Gastroesophageal sphincter (tissue), 4 donors: ENCODE measurements at regions not wholly inside any gene's neighbourhood (a gene's known extent, or its start where the extent isn't known, plus 50 kb on each side); places are given as distances from the start of the nearest gene placed in this dataset.

Experiments
- ATAC-seq: fragments of 150-250 bp; one replicate; pipeline ENCODE4 v1.9.1; 2016; ENCODE audit warnings: mild to moderate bottlenecking, moderate library complexity
- H3K27ac ChIP-seq, 4 donors: fragments of 200-600 bp; sonication (generic) in 3 of 4; 1 replicate in 3 of 4; 2 replicates in 1 of 4; pipeline ENCODE4 v1.5.1; 2016 to 2019
- H3K27me3 ChIP-seq: fragments of 200-600 bp; sonication (generic); one replicate; pipeline ENCODE4 v1.5.1; 2019
- H3K36me3 ChIP-seq, 2 donors: fragments of 200-600 bp; sonication (generic); one replicate each; pipeline ENCODE4 v1.5.1; 2019; ENCODE audit warnings: control low read depth in 1 of 2
- H3K4me1 ChIP-seq, 3 donors: fragments of 200-600 bp; sonication (generic); 1 replicate in 2 of 3; 2 replicates in 1 of 3; pipeline ENCODE4 v1.5.1; 2016 to 2019; ENCODE audit warnings: control low read depth in 2 of 3
- H3K4me3 ChIP-seq, 2 donors: fragments of 200-600 bp; sonication (generic); one replicate each; pipeline ENCODE4 v1.5.1; 2019; ENCODE audit warnings: mild to moderate bottlenecking in 1 of 2, moderate library complexity in 1 of 2
- H3K9me3 ChIP-seq, 3 donors: fragments of 200-600 bp; sonication (generic); one replicate each; pipeline ENCODE4 v1.5.1; 2017 to 2019; ENCODE audit warnings: control low read depth in 2 of 3
- EP300 ChIP-seq: sonication (generic); formaldehyde crosslinking; IDR thresholded peaks from one replicate; pipeline ENCODE4 v1.6.1; 2017; ENCODE audit warnings: antibody characterized with exemption, mild to moderate bottlenecking
- POLR2A ChIP-seq, 2 donors: fragments of 450-650 bp; IDR thresholded peaks; one replicate each; pipeline ENCODE4 v1.6.1; 2017; ENCODE audit warnings: antibody characterized with exemption in 2 of 2, mild to moderate bottlenecking in 2 of 2, moderate library complexity in 1 of 2
- POLR2AphosphoS5 ChIP-seq: sonication (generic); formaldehyde crosslinking; IDR thresholded peaks from one replicate; pipeline ENCODE4 v1.6.1; 2017; ENCODE audit warnings: antibody characterized with exemption
- WGBS, 2 donors: methylation state at CpG; one replicate each; pipeline ENCODE4 v1.1.5; 2018; ENCODE audit warnings: low coverage in 1 of 2; 5-methylcytosine and 5-hydroxymethylcytosine counted together
- TF ChIP-seq, protein P1 (sequence below), 4 experiments: fragments of 200-600 bp in 2 of 4; fragments of 450-650 bp in 2 of 4; sonication (generic) in 1 of 4; IDR thresholded peaks; one replicate each; pipeline ENCODE4 v1.5.1; 2017 to 2019; ENCODE audit warnings: antibody characterized with exemption in 4 of 4, mild to moderate bottlenecking in 2 of 4, moderate library complexity in 2 of 4

DNA sequence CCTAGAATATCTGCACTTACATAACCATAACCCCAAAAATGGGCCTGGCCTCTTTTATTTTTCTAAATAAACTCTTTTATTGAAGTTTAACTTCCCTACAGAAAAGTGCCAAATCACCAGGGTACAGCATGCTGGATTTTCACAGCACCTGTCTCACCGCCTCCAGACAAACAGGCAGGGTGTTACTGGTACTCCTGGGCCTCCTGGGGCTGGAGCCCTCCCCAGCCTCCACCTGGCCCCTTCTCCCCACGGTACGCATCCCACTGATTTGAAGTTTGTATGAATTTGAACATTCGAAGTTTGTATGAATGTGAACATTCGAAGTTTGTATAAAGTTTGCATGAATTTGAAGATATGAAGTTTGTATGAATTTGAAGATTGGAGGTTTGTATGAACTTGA is 232.1 kb downstream of the NDUFA10 start:
- TF ChIP-seq POLR2AphosphoS5 = no peak
- TF ChIP-seq POLR2A (IDR thresholded peaks at IDR 0.05) = no peak
- TF ChIP-seq EP300 = no peak
- 80 to 97% methylated on average over 5 of the region's 5 CpGs for WGBS, 2 donors
- Histone ChIP-seq H3K27me3 (no peaks in the 10 kb centered on the region), H3K9me3 (no peaks in the 10 kb centered on the region), H3K36me3 (no peaks in the 10 kb centered on the region), H3K4me3 (no peak overlapping the region), H3K27ac (no peak overlapping the region), H3K4me1 (peaks cover 0 to 12% (median 4%) of the 10 kb centered on the region in 3 donors)
- ATAC-seq = no peak

DNA sequence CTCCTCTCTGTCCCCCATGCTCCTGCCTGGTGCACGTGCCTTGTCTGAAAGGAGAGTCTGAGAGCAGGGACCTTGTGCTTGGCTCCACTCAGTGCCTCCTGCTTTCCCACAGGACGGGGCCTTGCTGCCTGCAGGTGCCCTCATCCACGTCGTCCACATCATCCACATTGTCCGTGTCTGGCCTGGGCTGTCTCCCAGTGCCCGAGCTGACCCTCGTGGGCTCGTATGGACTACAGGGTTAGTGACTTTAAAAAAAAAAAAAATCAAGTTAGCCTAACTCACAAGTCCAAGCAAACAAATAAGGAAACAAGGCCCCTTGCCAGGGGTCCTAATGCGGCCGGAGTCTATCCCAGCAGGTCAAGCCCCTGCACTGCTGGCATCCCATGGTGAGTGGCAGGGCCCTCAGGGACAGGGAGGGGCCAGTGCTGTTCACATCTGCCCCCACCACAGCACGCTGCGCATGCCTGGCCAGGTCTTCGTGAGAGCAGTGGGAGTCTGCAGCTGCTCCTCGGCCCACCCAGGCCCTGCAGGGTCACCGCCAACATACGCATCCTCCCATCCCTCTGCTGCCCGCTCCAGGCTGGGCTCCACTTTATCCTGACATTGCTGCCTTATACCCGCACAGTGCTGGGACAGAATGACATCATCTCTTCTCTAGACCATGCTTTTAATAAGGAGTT is 232.6 kb downstream of the NDUFA10 start:
- no peaks in the 10 kb centered on the region for H3K9me3 ChIP-seq
- peaks cover 0 to 12% (median 4%) of the 10 kb centered on the region in 3 donors for H3K4me1 ChIP-seq
- TF ChIP-seq EP300 (no peak), POLR2A (IDR thresholded peaks at IDR 0.05) (no peak), POLR2AphosphoS5 (no peak)
- TF ChIP-seq, protein P1, sequence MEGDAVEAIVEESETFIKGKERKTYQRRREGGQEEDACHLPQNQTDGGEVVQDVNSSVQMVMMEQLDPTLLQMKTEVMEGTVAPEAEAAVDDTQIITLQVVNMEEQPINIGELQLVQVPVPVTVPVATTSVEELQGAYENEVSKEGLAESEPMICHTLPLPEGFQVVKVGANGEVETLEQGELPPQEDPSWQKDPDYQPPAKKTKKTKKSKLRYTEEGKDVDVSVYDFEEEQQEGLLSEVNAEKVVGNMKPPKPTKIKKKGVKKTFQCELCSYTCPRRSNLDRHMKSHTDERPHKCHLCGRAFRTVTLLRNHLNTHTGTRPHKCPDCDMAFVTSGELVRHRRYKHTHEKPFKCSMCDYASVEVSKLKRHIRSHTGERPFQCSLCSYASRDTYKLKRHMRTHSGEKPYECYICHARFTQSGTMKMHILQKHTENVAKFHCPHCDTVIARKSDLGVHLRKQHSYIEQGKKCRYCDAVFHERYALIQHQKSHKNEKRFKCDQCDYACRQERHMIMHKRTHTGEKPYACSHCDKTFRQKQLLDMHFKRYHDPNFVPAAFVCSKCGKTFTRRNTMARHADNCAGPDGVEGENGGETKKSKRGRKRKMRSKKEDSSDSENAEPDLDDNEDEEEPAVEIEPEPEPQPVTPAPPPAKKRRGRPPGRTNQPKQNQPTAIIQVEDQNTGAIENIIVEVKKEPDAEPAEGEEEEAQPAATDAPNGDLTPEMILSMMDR (IDR thresholded peaks at IDR 0.05) = no peak
- no peak overlapping the region for H3K27ac ChIP-seq
- 90 to 100% methylated on average over 3 of the region's 18 CpGs for WGBS, 2 donors
- no peaks in the 10 kb centered on the region for H3K27me3 ChIP-seq
- no peaks in the 10 kb centered on the region for H3K36me3 ChIP-seq
- ATAC-seq = no peak
- no peak overlapping the region for H3K4me3 ChIP-seq

DNA sequence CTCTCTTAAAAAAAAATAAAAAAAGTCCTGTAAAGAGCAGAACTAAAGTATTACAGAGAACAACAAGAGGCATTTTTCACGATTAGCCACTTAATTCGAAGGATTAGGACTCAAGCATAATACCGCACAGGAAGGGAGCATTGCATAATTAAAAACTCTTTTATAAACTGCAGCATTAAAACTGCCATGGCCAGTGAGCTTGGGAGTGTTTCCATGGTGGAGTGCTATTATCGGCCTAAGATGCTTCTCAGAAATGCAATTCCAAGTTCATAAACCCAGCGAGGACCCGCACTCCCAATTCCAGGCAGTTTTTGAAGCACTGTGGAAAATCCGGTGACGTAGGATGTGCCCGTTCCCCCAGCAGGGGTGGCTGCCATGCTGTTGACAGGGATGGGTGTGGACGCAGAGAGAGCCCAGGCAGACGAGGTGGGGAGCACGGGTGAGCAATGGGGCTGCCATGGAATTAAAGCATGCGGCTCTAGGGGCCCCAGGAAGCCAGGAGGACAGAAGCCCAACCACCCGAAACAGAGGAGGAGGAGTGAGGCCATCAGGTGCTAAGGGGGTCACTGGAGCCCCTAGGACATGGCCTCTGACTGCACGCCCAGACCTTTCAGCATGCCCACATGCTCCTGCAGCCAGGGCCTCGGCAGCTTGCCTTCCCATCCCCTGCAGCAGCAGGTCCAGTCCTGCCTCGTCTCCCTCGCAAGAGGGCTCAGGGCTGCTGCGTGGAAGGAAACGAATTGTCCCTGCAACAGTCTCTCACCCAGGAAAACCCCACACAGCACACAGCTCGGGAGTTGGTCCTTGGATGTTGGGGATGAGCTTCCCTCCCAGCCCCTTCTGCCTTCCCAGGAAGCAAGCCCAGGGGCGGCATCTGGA is 233.4 kb downstream of the NDUFA10 start:
- Histone ChIP-seq H3K4me3 (no peak overlapping the region), H3K4me1 (peaks cover 0 to 12% (median 4%) of the 10 kb centered on the region in 3 donors), H3K27me3 (no peaks in the 10 kb centered on the region), H3K27ac (no peak overlapping the region), H3K9me3 (no peaks in the 10 kb centered on the region), H3K36me3 (no peaks in the 10 kb centered on the region)
- 30 to 41% methylated on average over 6 to 9 of the region's 22 CpGs for WGBS, 2 donors
- TF ChIP-seq EP300 (no peak), POLR2A (IDR thresholded peaks at IDR 0.05) (no peak), POLR2AphosphoS5 (no peak)
- TF ChIP-seq, protein P1 (IDR thresholded peaks at IDR 0.05) = no peak
- ATAC-seq = no peak

DNA sequence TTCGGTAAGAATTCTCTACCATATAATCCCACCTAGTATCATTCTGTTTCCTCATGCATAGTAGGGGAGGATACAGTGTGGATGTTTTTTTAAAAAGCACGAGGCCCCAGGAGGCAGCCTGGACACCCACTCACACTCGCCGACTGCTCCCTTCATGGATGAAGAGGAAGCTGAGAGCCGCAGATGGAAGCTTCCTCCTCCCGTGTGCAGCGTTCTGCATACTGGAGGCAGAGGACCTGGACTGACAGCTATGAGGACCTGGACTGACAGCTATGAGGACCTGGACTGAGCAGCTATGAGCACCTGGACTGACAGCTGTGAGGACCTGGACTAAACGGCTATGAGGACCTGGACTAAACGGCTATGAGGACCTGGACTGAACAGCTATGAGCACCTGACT is 234.4 kb downstream of the NDUFA10 start:
- Histone ChIP-seq H3K27me3 (no peaks in the 10 kb centered on the region), H3K4me3 (no peak overlapping the region), H3K9me3 (peaks cover 0 to 8% (median 0%) of the 10 kb centered on the region in 3 donors), H3K27ac (no peak overlapping the region), H3K36me3 (no peaks in the 10 kb centered on the region), H3K4me1 (peaks cover 0 to 12% (median 4%) of the 10 kb centered on the region in 3 donors)
- no peak for ATAC-seq
- 80 to 100% methylated on average over 1 to 2 of the region's 9 CpGs for WGBS, 2 donors
- TF ChIP-seq POLR2AphosphoS5 = no peak
- no peak for TF ChIP-seq POLR2A (IDR thresholded peaks at IDR 0.05)
- TF ChIP-seq, protein P1 (IDR thresholded peaks at IDR 0.05) = no peak
- no peak for TF ChIP-seq EP300

DNA sequence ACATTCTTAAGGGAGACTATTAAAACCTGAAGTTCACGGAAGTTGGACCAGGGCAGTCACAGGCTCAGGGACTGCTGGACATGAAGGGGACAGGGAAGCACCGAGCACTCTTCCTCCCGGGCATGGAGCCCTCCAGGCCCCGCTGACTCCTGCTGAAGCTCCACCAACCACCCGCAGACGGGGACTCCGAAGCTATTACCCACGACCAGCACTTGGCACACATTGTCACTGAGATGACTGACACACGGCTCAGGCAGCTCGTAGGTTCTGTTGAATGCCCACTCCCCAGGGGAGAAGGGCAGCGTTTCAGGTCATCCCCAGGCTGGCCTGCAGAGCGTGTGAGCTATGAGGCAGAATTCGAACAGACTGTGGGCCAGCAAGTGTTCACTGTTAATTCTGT is 234.8 kb downstream of the NDUFA10 start:
- Histone ChIP-seq H3K4me3 (no peak overlapping the region), H3K36me3 (no peaks in the 10 kb centered on the region), H3K27ac (no peak overlapping the region), H3K4me1 (peaks cover 0 to 12% (median 4%) of the 10 kb centered on the region in 3 donors), H3K9me3 (peaks cover 0 to 8% (median 0%) of the 10 kb centered on the region in 3 donors), H3K27me3 (no peaks in the 10 kb centered on the region)
- TF ChIP-seq, protein P1 (IDR thresholded peaks at IDR 0.05) = no peak
- TF ChIP-seq POLR2AphosphoS5 (no peak), EP300 (no peak), POLR2A (IDR thresholded peaks at IDR 0.05) (no peak)
- no peak for ATAC-seq
- WGBS, 2 donors = 33 to 90% methylated on average over 3 to 7 of the region's 13 CpGs
